HEK293 (cell line): ENCODE measurements at regions not wholly inside any gene's neighbourhood (a gene's known extent, or its start where the extent isn't known, plus 50 kb on each side); places are given as distances from the start of the nearest gene placed in this dataset.

Experiments used
- CTCF ChIA-PET: fragments of 350-600 bp; formaldehyde crosslinking; extraction: SDS; loops from one replicate; lab custom pipeline; 2021; ENCODE audit warnings: antibody characterized with exemption; lab: Yijun Ruan, JAX
- POLR2A ChIA-PET: fragments of 300-600 bp; formaldehyde crosslinking; extraction: SDS; loops from one replicate; lab custom pipeline; 2020; ENCODE audit warnings: antibody characterized with exemption, inconsistent platforms; lab: Yijun Ruan, JAX
- H3K27ac ChIP-seq: fragments of 200-500 bp; sonication (Bioruptor generic); 2 replicates; pipeline ENCODE4 v1.5.1; 2014; ENCODE audit warnings: low read depth, low read length, control low read depth, inconsistent platforms; ENCODE audit errors: extremely low read depth
- H3K36me3 ChIP-seq, 2 experiments: fragments of 200-500 bp in 1 of 2; sonication (Bioruptor generic) in 1 of 2; 1 replicate in 1 of 2; 2 replicates in 1 of 2; pipeline ENCODE4 v1.5.1; 2014 to 2017; ENCODE audit warnings: inconsistent platforms in 2 of 2, low read length in 2 of 2; ENCODE audit not compliant: control insufficient read depth in 2 of 2, insufficient read depth in 1 of 2
- H3K4me1 ChIP-seq: fragments of 200-500 bp; sonication (Bioruptor generic); 2 replicates; pipeline ENCODE4 v1.5.1; 2014; ENCODE audit warnings: mild to moderate bottlenecking, low read length, inconsistent platforms; ENCODE audit not compliant: control insufficient read depth, insufficient read depth
- H3K4me3 ChIP-seq: 2 replicates; pipeline ENCODE4 v1.5.1; 2011; ENCODE audit warnings: low read depth, mild to moderate bottlenecking, control low read depth, low read length, moderate library complexity
- H3K9me3 ChIP-seq: fragments of 200-500 bp; sonication (Bioruptor generic); 2 replicates; pipeline ENCODE4 v1.5.1; 2014; ENCODE audit warnings: low read depth, low read length, inconsistent platforms; ENCODE audit not compliant: control insufficient read depth, insufficient read depth
- EGR2 ChIP-seq: fragments of 450-650 bp; formaldehyde crosslinking; IDR thresholded peaks from 2 replicates; pipeline ENCODE4 v1.5.1; 2016; ENCODE audit warnings: low read depth, missing biosample characterization, missing genetic modification characterization
- KLF17 ChIP-seq: fragments of 450-650 bp; formaldehyde crosslinking; IDR thresholded peaks from 2 replicates; pipeline ENCODE4 v1.5.1; 2016; ENCODE audit warnings: missing biosample characterization, missing genetic modification characterization
- MYNN ChIP-seq: fragments of 450-650 bp; formaldehyde crosslinking; IDR thresholded peaks from 2 replicates; pipeline ENCODE4 v1.5.1; 2016; ENCODE audit warnings: missing biosample characterization, missing genetic modification characterization, borderline replicate concordance
- PRDM1 ChIP-seq: fragments of 450-650 bp; formaldehyde crosslinking; IDR thresholded peaks from 2 replicates; pipeline ENCODE4; 2016; ENCODE audit warnings: missing biosample characterization, missing genetic modification characterization
- SCRT2 ChIP-seq: fragments of 450-650 bp; formaldehyde crosslinking; IDR thresholded peaks from 2 replicates; pipeline ENCODE4 v1.5.1; 2016; ENCODE audit warnings: missing biosample characterization, missing genetic modification characterization
- ZBTB17 ChIP-seq: fragments of 450-650 bp; formaldehyde crosslinking; IDR thresholded peaks from 2 replicates; pipeline ENCODE4 v1.5.1; 2016; ENCODE audit warnings: missing biosample characterization, missing genetic modification characterization
- ZBTB20 ChIP-seq: fragments of 450-650 bp; formaldehyde crosslinking; IDR thresholded peaks from 2 replicates; pipeline ENCODE4 v1.5.1; 2016; ENCODE audit warnings: missing biosample characterization, missing genetic modification characterization
- ZNF132 ChIP-seq: fragments of 450-650 bp; formaldehyde crosslinking; IDR thresholded peaks from 2 replicates; pipeline ENCODE4 v1.5.1; 2017; ENCODE audit warnings: missing biosample characterization, missing genetic modification characterization, borderline replicate concordance
- ZNF146 ChIP-seq: fragments of 450-650 bp; formaldehyde crosslinking; IDR thresholded peaks from 2 replicates; pipeline ENCODE4 v1.5.1; 2016; ENCODE audit warnings: missing biosample characterization, missing genetic modification characterization
- ZNF174 ChIP-seq: fragments of 450-650 bp; formaldehyde crosslinking; IDR thresholded peaks from 2 replicates; pipeline ENCODE4 v1.5.0; 2017; ENCODE audit warnings: missing biosample characterization, mild to moderate bottlenecking, missing genetic modification characterization
- ZNF274 ChIP-seq, 2 experiments: fragments of 200-500 bp in 1 of 2; fragments of 450-650 bp in 1 of 2; sonication (Bioruptor generic) in 1 of 2; formaldehyde crosslinking in 1 of 2; IDR thresholded peaks; 2 replicates each; pipeline versions ENCODE4 v1.5.1 to v1.6.1; 2014 to 2016; ENCODE audit warnings: borderline replicate concordance in 1 of 2, inconsistent platforms in 1 of 2, low read length in 1 of 2, missing biosample characterization in 1 of 2, missing genetic modification characterization in 1 of 2
- ZNF311 ChIP-seq: fragments of 450-650 bp; formaldehyde crosslinking; IDR thresholded peaks from 2 replicates; pipeline ENCODE4 v1.5.1; 2017; ENCODE audit warnings: missing biosample characterization, missing genetic modification characterization, borderline replicate concordance
- ZNF350 ChIP-seq: fragments of 450-650 bp; formaldehyde crosslinking; IDR thresholded peaks from 2 replicates; pipeline ENCODE4 v1.5.0; 2017; ENCODE audit warnings: missing biosample characterization, mild to moderate bottlenecking, missing genetic modification characterization
- ZNF394 ChIP-seq: fragments of 450-650 bp; formaldehyde crosslinking; IDR thresholded peaks from 2 replicates; pipeline ENCODE4 v1.5.1; 2016; ENCODE audit warnings: missing biosample characterization, missing genetic modification characterization, mild to moderate bottlenecking, moderate library complexity, borderline replicate concordance
- ZNF423 ChIP-seq: fragments of 450-650 bp; formaldehyde crosslinking; IDR thresholded peaks from 2 replicates; pipeline ENCODE4 v1.5.1; 2016; ENCODE audit warnings: missing biosample characterization, missing genetic modification characterization
- ZNF473 ChIP-seq: fragments of 450-650 bp; formaldehyde crosslinking; IDR thresholded peaks from 2 replicates; pipeline ENCODE4 v1.5.1; 2017; ENCODE audit warnings: missing biosample characterization, missing genetic modification characterization
- ZNF530 ChIP-seq: fragments of 450-650 bp; formaldehyde crosslinking; IDR thresholded peaks from 2 replicates; pipeline ENCODE4 v1.5.1; 2016; ENCODE audit warnings: low read depth, missing biosample characterization, missing genetic modification characterization
- ZNF623 ChIP-seq: fragments of 450-650 bp; formaldehyde crosslinking; IDR thresholded peaks from 2 replicates; pipeline ENCODE4 v1.5.1; 2016; ENCODE audit warnings: missing biosample characterization, missing genetic modification characterization
- TF ChIP-seq, protein P1 (sequence below): fragments of 450-650 bp; formaldehyde crosslinking; IDR thresholded peaks from 2 replicates; pipeline ENCODE4 v1.5.1; 2017; ENCODE audit warnings: missing biosample characterization, missing genetic modification characterization
- TF ChIP-seq, protein P2 (sequence below): fragments of 450-650 bp; formaldehyde crosslinking; IDR thresholded peaks from 2 replicates; pipeline ENCODE4 v1.5.1; 2016; ENCODE audit warnings: missing biosample characterization, missing genetic modification characterization
- TF ChIP-seq, protein P3 (sequence below): fragments of 450-650 bp; formaldehyde crosslinking; optimal IDR thresholded peaks from 2 replicates; pipeline ENCODE3; 2016; ENCODE audit warnings: missing biosample characterization, mild to moderate bottlenecking, missing genetic modification characterization

DNA sequence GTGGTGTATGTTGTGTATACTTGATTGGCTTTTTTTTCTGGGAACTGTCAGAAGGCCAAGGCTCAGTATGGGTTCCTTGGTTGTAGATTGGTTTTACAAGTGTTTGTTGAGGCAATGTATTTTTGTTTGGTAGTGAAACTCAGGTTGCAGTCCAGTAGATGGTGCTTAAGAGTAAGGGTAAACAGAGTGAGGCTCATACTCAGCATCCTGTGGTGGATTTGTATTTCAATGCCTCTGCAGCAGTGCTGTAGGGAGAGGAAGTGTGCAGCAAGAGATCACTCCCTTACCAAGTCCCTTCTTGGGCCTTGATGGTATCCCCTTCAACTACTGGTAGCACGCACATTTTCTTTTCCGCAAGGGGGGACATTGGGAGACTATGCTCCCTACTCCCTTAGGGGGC lies 428.5 kb upstream of the CNTN3 start (continued):
- TF ChIP-seq ZNF350 (tag by site-specific recombination): no peak
- TF ChIP-seq ZNF423 (tag by site-specific recombination): no peak
- TF ChIP-seq ZNF174 (tag by site-specific recombination): no peak
- TF ChIP-seq ZNF146 (tag by site-specific recombination): no peak
- no peak for TF ChIP-seq ZNF132
- no peak for TF ChIP-seq ZNF311 (tag by site-specific recombination)
- TF ChIP-seq SCRT2 (tag by site-specific recombination): no peak
- TF ChIP-seq, all 188 proteins: peak for 0

DNA sequence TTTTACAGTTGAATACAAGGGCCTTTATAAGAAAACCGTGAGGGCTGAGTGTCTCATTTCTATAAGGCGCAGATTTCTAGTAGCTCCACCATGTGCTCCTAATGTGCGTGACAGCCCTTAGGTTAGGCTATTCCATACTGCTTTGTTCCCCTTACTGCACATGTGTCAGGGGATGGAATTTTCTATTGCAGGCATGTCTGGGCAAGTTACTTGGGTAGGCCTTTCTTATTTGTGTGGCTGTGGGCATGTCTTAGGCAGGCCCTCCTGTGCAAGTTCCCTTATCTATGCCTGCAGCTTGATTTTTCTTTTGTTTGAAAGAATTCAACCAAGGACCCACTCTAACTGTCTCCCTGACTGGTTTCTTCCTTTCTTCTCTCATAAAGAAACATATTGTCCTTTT lies 434.2 kb upstream of the CNTN3 start:
- ChIA-PET POLR2A (no interaction called here), CTCF (no interaction called here)
- Histone ChIP-seq H3K9me3 (no peaks in the 10 kb centered on the region), H3K4me3 (no peak overlapping the region), H3K4me1 (no peaks in the 10 kb centered on the region), H3K36me3 (no peaks in the 10 kb centered on the region), H3K27ac (no peak overlapping the region)
- TF ChIP-seq, protein P1, sequence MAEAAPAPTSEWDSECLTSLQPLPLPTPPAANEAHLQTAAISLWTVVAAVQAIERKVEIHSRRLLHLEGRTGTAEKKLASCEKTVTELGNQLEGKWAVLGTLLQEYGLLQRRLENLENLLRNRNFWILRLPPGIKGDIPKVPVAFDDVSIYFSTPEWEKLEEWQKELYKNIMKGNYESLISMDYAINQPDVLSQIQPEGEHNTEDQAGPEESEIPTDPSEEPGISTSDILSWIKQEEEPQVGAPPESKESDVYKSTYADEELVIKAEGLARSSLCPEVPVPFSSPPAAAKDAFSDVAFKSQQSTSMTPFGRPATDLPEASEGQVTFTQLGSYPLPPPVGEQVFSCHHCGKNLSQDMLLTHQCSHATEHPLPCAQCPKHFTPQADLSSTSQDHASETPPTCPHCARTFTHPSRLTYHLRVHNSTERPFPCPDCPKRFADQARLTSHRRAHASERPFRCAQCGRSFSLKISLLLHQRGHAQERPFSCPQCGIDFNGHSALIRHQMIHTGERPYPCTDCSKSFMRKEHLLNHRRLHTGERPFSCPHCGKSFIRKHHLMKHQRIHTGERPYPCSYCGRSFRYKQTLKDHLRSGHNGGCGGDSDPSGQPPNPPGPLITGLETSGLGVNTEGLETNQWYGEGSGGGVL (tag by site-specific recombination): no peak
- no peak for TF ChIP-seq ZNF623 (tag by site-specific recombination)
- TF ChIP-seq, protein P2, sequence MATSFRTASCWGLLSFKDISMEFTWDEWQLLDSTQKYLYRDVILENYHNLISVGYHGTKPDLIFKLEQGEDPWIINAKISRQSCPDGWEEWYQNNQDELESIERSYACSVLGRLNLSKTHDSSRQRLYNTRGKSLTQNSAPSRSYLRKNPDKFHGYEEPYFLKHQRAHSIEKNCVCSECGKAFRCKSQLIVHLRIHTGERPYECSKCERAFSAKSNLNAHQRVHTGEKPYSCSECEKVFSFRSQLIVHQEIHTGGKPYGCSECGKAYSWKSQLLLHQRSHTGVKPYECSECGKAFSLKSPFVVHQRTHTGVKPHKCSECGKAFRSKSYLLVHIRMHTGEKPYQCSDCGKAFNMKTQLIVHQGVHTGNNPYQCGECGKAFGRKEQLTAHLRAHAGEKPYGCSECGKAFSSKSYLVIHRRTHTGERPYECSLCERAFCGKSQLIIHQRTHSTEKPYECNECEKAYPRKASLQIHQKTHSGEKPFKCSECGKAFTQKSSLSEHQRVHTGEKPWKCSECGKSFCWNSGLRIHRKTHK (tag by site-specific recombination): no peak
- TF ChIP-seq MYNN (tag by site-specific recombination): no peak
- TF ChIP-seq KLF17 (tag by site-specific recombination): no peak
- no peak for TF ChIP-seq EGR2 (tag by site-specific recombination)
- no peak for TF ChIP-seq ZNF274 (IDR thresholded peaks at IDR 0.05; ENCODE audit: low read length)
- no peak for TF ChIP-seq ZNF274 (tag by site-specific recombination; IDR thresholded peaks at IDR 0.05; ENCODE audit: borderline replicate concordance)
- no peak for TF ChIP-seq ZBTB17 (tag by site-specific recombination)
- TF ChIP-seq ZNF473 (tag by site-specific recombination): no peak
- TF ChIP-seq ZNF394 (tag by site-specific recombination): no peak
- TF ChIP-seq PRDM1 (tag by site-specific recombination): no peak
- TF ChIP-seq, protein P3, sequence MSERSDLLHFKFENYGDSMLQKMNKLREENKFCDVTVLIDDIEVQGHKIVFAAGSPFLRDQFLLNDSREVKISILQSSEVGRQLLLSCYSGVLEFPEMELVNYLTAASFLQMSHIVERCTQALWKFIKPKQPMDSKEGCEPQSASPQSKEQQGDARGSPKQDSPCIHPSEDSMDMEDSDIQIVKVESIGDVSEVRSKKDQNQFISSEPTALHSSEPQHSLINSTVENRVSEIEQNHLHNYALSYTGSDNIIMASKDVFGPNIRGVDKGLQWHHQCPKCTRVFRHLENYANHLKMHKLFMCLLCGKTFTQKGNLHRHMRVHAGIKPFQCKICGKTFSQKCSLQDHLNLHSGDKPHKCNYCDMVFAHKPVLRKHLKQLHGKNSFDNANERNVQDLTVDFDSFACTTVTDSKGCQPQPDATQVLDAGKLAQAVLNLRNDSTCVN (tag by site-specific recombination): no peak
- no peak for TF ChIP-seq ZBTB20
- no peak for TF ChIP-seq ZNF530 (tag by site-specific recombination)
